ENCODE measurements at regions not wholly inside any gene's neighbourhood (a gene's known extent, or its start where the extent isn't known, plus 50 kb on each side); places are given as distances from the start of the nearest gene placed in this dataset.

DNA sequence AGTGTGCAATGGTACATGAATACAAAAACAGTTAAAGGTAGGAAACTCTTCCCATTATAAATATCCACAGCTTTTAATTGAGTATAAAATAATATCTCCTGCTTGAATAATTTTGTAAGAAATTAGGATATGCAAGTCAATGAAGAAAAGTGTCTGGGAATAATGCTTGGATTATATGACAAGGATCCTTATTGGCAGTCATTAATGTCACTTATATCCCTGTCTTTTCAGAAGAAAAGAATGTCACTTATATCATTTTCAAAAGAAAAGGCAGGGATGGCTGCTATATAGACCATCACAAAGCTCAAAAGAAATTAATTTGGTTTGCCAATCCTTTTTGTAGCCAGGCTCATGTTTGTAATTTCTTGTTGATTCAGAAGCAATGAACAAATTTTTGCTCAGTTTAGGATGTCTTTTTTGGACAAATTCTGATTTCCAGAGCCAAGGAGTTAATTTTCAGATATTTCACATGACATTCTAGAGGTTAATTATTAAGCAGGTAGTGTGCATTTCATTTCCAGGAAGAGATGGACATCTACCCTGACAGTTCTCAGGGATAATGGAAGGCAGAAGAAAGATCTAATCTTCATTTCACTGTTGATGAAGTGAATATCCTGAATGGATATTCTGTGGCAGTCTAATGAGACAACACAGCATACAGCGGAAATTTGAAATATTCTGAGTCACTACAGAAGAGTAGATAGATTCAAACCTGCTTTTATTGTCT is 299.8 kb downstream of the RPS29 start:
- TF ChIP-seq FOXA1 (IDR thresholded peaks at IDR 0.05) (no peak), SUZ12 (IDR thresholded peaks at IDR 0.05) (no peak), TARDBP (IDR thresholded peaks at IDR 0.05) (no peak), CTBP1 (IDR thresholded peaks at IDR 0.05; ENCODE audit: borderline replicate concordance) (no peak), ELF4 (IDR thresholded peaks at IDR 0.05) (no peak), L3MBTL2 (conservative IDR thresholded peaks at IDR 0.05) (no peak), FOXM1 (IDR thresholded peaks at IDR 0.05; ENCODE audit: borderline replicate concordance) (no peak)

Data from HEK293T (cell line).